Body of pancreas (tissue), 4 donors: ENCODE measurements at regions not wholly inside any gene's neighbourhood (a gene's known extent, or its start where the extent isn't known, plus 50 kb on each side); places are given as distances from the start of the nearest gene placed in this dataset.

ENCODE experiments used
- POLR2A ChIP-seq, 3 donors: fragments of 450-650 bp; IDR thresholded peaks; one replicate each; pipeline ENCODE4 v1.6.1; 2016; ENCODE audit warnings: antibody characterized with exemption in 3 of 3, mild to moderate bottlenecking in 2 of 3
- TF ChIP-seq, protein P1 (sequence below), 7 experiments: fragments of 450-650 bp in 4 of 7; fragments of 200-600 bp in 3 of 7; sonication (generic) in 3 of 7; IDR thresholded peaks; one replicate each; pipeline ENCODE4 v1.5.1; 2016 to 2019; ENCODE audit warnings: antibody characterized with exemption in 7 of 7

DNA sequence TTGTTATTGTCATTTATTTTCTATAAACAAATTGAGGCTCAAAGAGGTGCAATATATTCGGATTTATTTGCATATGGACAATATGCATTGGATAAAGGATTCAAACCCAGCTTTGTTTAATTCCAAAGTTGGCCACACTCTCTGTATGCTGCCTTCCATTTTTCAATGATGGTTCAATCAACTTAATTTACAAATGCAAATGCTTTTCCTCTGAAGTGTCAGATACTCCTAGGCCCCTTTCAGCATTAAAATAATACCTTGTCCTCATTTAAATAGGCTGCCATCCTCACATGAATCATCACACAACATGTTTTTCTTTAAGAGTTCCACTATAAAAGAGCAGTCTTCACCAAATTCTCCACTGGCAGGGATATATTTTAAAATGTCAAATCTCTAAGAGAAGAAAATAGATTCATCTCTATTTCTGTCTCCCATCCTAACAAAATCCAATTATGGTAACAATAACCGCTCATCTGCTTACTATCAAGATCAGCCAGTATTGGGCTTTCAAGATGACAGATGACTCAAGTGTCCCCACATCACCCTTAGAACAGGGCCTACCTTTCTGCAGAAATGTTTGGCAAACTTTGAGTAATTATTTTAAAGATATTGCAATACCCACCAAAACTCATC, 114.8 kb downstream of the SCG2 start:
- TF ChIP-seq, protein P1, sequence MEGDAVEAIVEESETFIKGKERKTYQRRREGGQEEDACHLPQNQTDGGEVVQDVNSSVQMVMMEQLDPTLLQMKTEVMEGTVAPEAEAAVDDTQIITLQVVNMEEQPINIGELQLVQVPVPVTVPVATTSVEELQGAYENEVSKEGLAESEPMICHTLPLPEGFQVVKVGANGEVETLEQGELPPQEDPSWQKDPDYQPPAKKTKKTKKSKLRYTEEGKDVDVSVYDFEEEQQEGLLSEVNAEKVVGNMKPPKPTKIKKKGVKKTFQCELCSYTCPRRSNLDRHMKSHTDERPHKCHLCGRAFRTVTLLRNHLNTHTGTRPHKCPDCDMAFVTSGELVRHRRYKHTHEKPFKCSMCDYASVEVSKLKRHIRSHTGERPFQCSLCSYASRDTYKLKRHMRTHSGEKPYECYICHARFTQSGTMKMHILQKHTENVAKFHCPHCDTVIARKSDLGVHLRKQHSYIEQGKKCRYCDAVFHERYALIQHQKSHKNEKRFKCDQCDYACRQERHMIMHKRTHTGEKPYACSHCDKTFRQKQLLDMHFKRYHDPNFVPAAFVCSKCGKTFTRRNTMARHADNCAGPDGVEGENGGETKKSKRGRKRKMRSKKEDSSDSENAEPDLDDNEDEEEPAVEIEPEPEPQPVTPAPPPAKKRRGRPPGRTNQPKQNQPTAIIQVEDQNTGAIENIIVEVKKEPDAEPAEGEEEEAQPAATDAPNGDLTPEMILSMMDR (IDR thresholded peaks at IDR 0.05) = no peak
- TF ChIP-seq POLR2A (IDR thresholded peaks at IDR 0.05) = no peak
